GM10248 (cell line): ENCODE measurements at regions not wholly inside any gene's neighbourhood (a gene's known extent, or its start where the extent isn't known, plus 50 kb on each side); places are given as distances from the start of the nearest gene placed in this dataset.

ENCODE experiments used
- CTCF ChIA-PET: fragments of 300-600 bp; sonication (Branson Sonifier 250); formaldehyde crosslinking; extraction: SDS; loops from one replicate; lab custom pipeline; 2021; ENCODE audit warnings: antibody characterized with exemption; lab: Yijun Ruan, JAX
- POLR2A ChIA-PET: fragments of 350-650 bp; sonication (Branson Sonifier 250); formaldehyde crosslinking; extraction: SDS; loops from one replicate; lab custom pipeline; 2020; ENCODE audit warnings: antibody characterized with exemption; lab: Yijun Ruan, JAX
- DNase-seq: peaks from one replicate; pipeline ENCODE4 v3.0.0; 2012; ENCODE audit errors: extremely low spot score
- TF ChIP-seq, protein P1 (sequence below): IDR thresholded peaks from 2 replicates; pipeline ENCODE4 v1.5.1; 2012; ENCODE audit warnings: mild to moderate bottlenecking, low read depth; ENCODE audit errors: extremely low read depth, missing control alignments, control extremely low read depth

- CTCF ChIA-PET, result no interaction called here
- POLR2A ChIA-PET, result no interaction called here
- TF ChIP-seq, protein P1, sequence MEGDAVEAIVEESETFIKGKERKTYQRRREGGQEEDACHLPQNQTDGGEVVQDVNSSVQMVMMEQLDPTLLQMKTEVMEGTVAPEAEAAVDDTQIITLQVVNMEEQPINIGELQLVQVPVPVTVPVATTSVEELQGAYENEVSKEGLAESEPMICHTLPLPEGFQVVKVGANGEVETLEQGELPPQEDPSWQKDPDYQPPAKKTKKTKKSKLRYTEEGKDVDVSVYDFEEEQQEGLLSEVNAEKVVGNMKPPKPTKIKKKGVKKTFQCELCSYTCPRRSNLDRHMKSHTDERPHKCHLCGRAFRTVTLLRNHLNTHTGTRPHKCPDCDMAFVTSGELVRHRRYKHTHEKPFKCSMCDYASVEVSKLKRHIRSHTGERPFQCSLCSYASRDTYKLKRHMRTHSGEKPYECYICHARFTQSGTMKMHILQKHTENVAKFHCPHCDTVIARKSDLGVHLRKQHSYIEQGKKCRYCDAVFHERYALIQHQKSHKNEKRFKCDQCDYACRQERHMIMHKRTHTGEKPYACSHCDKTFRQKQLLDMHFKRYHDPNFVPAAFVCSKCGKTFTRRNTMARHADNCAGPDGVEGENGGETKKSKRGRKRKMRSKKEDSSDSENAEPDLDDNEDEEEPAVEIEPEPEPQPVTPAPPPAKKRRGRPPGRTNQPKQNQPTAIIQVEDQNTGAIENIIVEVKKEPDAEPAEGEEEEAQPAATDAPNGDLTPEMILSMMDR, result no peak
- DNase-seq, result no peak
Observed at GRCh38 chr18:64311859-64312258, 163.0 kb upstream of the LINC00305 start.

- ChIA-PET CTCF (no interaction called here), POLR2A (no interaction called here)
- TF ChIP-seq, protein P1, result no peak
- DNase-seq, result no peak
Observed at GRCh38 chr18:64295839-64296238, 147.0 kb upstream of the LINC00305 start.

GRCh38 chr18:64294967-64295366, 146.1 kb upstream of the LINC00305 start:
- ChIA-PET CTCF (no interaction called here), POLR2A (no interaction called here)
- no peak for DNase-seq

GRCh38 chr18:64288432-64288831, 139.5 kb upstream of the LINC00305 start:
- DNase-seq, result no peak
- ChIA-PET CTCF (interaction anchor here (1.3 to 2.0 kb wide), 2 partner anchors 11 to 17 kb away, joined by 4 to 5 read pairs; no protein-coding TSS in a partner anchor), POLR2A (no interaction called here)
- TF ChIP-seq, protein P1, result no peak

More at GRCh38 chr18:64294967-64295366, 146.1 kb upstream of the LINC00305 start:
- TF ChIP-seq, protein P1, result no peak

DNA sequence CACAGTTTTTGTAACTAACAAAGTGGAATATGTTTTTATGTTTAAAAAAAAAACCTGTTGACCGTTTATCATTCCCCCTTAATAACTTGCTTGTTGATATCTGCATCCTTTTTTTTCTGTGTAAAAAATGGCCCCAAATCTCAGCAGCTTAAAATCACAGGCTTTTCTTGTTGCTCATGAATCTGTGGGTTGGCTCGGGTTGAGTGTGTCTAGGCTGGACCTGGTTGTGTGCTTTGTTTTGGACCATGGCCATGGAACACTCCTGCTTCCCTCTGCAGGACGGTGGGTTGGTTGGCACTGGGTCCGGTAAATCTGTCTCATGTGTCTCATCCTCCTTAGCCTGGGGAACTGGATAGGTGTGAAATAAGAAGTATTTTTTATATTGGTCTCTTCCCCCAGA, 139.0 kb upstream of the LINC00305 start:
- TF ChIP-seq, protein P1, result no peak
- CTCF ChIA-PET, result interaction anchor here (1.3 to 2.0 kb wide), 2 partner anchors 11 to 16 kb away, joined by 4 to 5 read pairs; no protein-coding TSS in a partner anchor
- DNase-seq, result no peak
- POLR2A ChIA-PET, result no interaction called here

GRCh38 chr18:64283059-64283458, 134.2 kb upstream of the LINC00305 start:
- TF ChIP-seq, protein P1, result no peak
- CTCF ChIA-PET, result no interaction called here
- DNase-seq, result no peak
- POLR2A ChIA-PET, result no interaction called here
